ENCODE measurements at regions not wholly inside any gene's neighbourhood (a gene's known extent, or its start where the extent isn't known, plus 50 kb on each side); places are given as distances from the start of the nearest gene placed in this dataset.

GRCh38 chrX:124719060-124719459 lies 372.7 kb downstream of the SH2D1A start:
- Histone ChIP-seq H2AFZ (ENCODE audit: control insufficient read depth, low read length) (no peak overlapping the region), H3K9me3 (ENCODE audit: control insufficient read depth, low read depth, low read length) (no peaks in the 10 kb centered on the region), H4K20me1 (ENCODE audit: control insufficient read depth, extremely low read depth, insufficient read depth, low read length) (no peaks in the 10 kb centered on the region), H3K27ac (ENCODE audit: control insufficient read depth, insufficient read depth, low read length) (no peak overlapping the region), H3K27me3 (ENCODE audit: control insufficient read depth, extremely low read depth, insufficient read depth, low read length) (no peaks in the 10 kb centered on the region), H3K4me2 (ENCODE audit: control insufficient read depth, extremely low read depth, insufficient read depth, low read depth, low read length) (no peak overlapping the region), H3K9me1 (ENCODE audit: control insufficient read depth, extremely low read depth, insufficient read depth, low read length) (no peaks in the 10 kb centered on the region), H3K36me3 (ENCODE audit: control insufficient read depth in 2 of 2, extremely low read depth in 1 of 2, insufficient read depth in 2 of 2, low read length in 2 of 2) (no peaks in the 10 kb centered on the region), H3K4me3 (ENCODE audit: control insufficient read depth in 2 of 3, extremely low read depth in 1 of 3, insufficient read depth in 2 of 3, low read depth in 1 of 3, low read length in 3 of 3) (no peak overlapping the region), H3K9ac (ENCODE audit: control insufficient read depth, extremely low read depth, insufficient read depth, low read length) (no peak overlapping the region), H3K4me1 (ENCODE audit: control insufficient read depth, extremely low read depth, insufficient read depth, low read length) (no peaks in the 10 kb centered on the region), H3K79me2 (ENCODE audit: control insufficient read depth, insufficient read depth, low read length) (no peaks in the 10 kb centered on the region)
- DNase-seq (ENCODE audit: low read depth, low spot score) (no peak), FAIRE-seq (no peak)
- dilution Hi-C loops (cut with MboI; ENCODE audit: extremely low pct_ligation_motif_present, low sequenced_read_pairs): no loop called here
- TF ChIP-seq EZH2 (IDR thresholded peaks at IDR 0.05; ENCODE audit: low read length) (no peak), CTCF (optimal IDR thresholded peaks at IDR 0.05 in 1 of 3, IDR thresholded peaks at IDR 0.05 in 1 of 3, conservative IDR thresholded peaks at IDR 0.05 in 1 of 3; ENCODE audit: extremely low read depth in 1 of 3, insufficient read depth in 2 of 3, low read length in 3 of 3) (no peak)

GRCh38 chrX:124720532-124720931 lies 374.2 kb downstream of the SH2D1A start:
- Histone ChIP-seq H3K4me1 (ENCODE audit: control insufficient read depth, extremely low read depth, insufficient read depth, low read length) (no peaks in the 10 kb centered on the region), H3K4me3 (ENCODE audit: control insufficient read depth in 2 of 3, extremely low read depth in 1 of 3, insufficient read depth in 2 of 3, low read depth in 1 of 3, low read length in 3 of 3) (no peak overlapping the region), H3K79me2 (ENCODE audit: control insufficient read depth, insufficient read depth, low read length) (no peaks in the 10 kb centered on the region), H3K9me3 (ENCODE audit: control insufficient read depth, low read depth, low read length) (no peaks in the 10 kb centered on the region), H3K27me3 (ENCODE audit: control insufficient read depth, extremely low read depth, insufficient read depth, low read length) (no peaks in the 10 kb centered on the region), H3K9me1 (ENCODE audit: control insufficient read depth, extremely low read depth, insufficient read depth, low read length) (no peaks in the 10 kb centered on the region), H4K20me1 (ENCODE audit: control insufficient read depth, extremely low read depth, insufficient read depth, low read length) (no peaks in the 10 kb centered on the region), H3K36me3 (ENCODE audit: control insufficient read depth in 2 of 2, extremely low read depth in 1 of 2, insufficient read depth in 2 of 2, low read length in 2 of 2) (no peaks in the 10 kb centered on the region), H3K9ac (ENCODE audit: control insufficient read depth, extremely low read depth, insufficient read depth, low read length) (no peak overlapping the region), H3K27ac (ENCODE audit: control insufficient read depth, insufficient read depth, low read length) (no peak overlapping the region), H2AFZ (ENCODE audit: control insufficient read depth, low read length) (no peak overlapping the region), H3K4me2 (ENCODE audit: control insufficient read depth, extremely low read depth, insufficient read depth, low read depth, low read length) (no peak overlapping the region)
- FAIRE-seq (no peak), DNase-seq (ENCODE audit: low read depth, low spot score) (no peak)
- TF ChIP-seq CTCF (optimal IDR thresholded peaks at IDR 0.05 in 1 of 3, IDR thresholded peaks at IDR 0.05 in 1 of 3, conservative IDR thresholded peaks at IDR 0.05 in 1 of 3; ENCODE audit: extremely low read depth in 1 of 3, insufficient read depth in 2 of 3, low read length in 3 of 3) (no peak), EZH2 (IDR thresholded peaks at IDR 0.05; ENCODE audit: low read length) (no peak)
- dilution Hi-C loops (cut with MboI; ENCODE audit: extremely low pct_ligation_motif_present, low sequenced_read_pairs): no loop called here
